GM21825 (cell line): ENCODE measurements at regions not wholly inside any gene's neighbourhood (a gene's known extent, or its start where the extent isn't known, plus 50 kb on each side); places are given as distances from the start of the nearest gene placed in this dataset.

Source experiments
- ATAC-seq: cut with Tn5 transposase; IDR thresholded peaks from one replicate; pipeline ENCODE4 v1.9.1; 2021; ENCODE audit warnings: mild to moderate bottlenecking, moderate library complexity; ENCODE audit not compliant: unreplicated experiment

- ATAC-seq, result no peak
Observed at GRCh38 chr4:189304167-189304566, 636.5 kb upstream of the FRG1 start.

GRCh38 chr4:189304809-189305208 lies 635.9 kb upstream of the FRG1 start:
- ATAC-seq, result no peak

GRCh38 chr4:189305500-189305899 lies 635.2 kb upstream of the FRG1 start:
- no peak for ATAC-seq

- no peak for ATAC-seq
Observed at GRCh38 chr4:189311251-189311650, 629.4 kb upstream of the FRG1 start.

- ATAC-seq, result no peak
Observed at GRCh38 chr4:189313064-189313463, 627.6 kb upstream of the FRG1 start.

- no peak for ATAC-seq
Observed at GRCh38 chr4:189313861-189314513, 626.7 kb upstream of the FRG1 start.

GRCh38 chr4:189322426-189322825 lies 618.2 kb upstream of the FRG1 start:
- ATAC-seq, result no peak

- no peak for ATAC-seq
Observed at GRCh38 chr4:189341881-189342280, 598.8 kb upstream of the FRG1 start.

GRCh38 chr4:189355590-189355989 lies 585.1 kb upstream of the FRG1 start:
- no peak for ATAC-seq

GRCh38 chr4:189362364-189362763 lies 578.3 kb upstream of the FRG1 start:
- no peak for ATAC-seq

- ATAC-seq, result no peak
Observed at GRCh38 chr4:189364032-189364449, 576.6 kb upstream of the FRG1 start.

- ATAC-seq, result no peak
Observed at GRCh38 chr4:189365451-189365850, 575.2 kb upstream of the FRG1 start.

- no peak for ATAC-seq
Observed at GRCh38 chr4:189367832-189368231, 572.8 kb upstream of the FRG1 start.

- ATAC-seq, result no peak
Observed at GRCh38 chr4:189374176-189374575, 566.5 kb upstream of the FRG1 start.

GRCh38 chr4:189376901-189377300 lies 563.8 kb upstream of the FRG1 start:
- ATAC-seq, result no peak

GRCh38 chr4:189377569-189377968 lies 563.1 kb upstream of the FRG1 start:
- ATAC-seq, result no peak

- no peak for ATAC-seq
Observed at GRCh38 chr4:189385098-189385497, 555.6 kb upstream of the FRG1 start.

GRCh38 chr4:189385579-189385978 lies 555.1 kb upstream of the FRG1 start:
- no peak for ATAC-seq

GRCh38 chr4:189396435-189396834 lies 544.2 kb upstream of the FRG1 start:
- no peak for ATAC-seq

- ATAC-seq, result no peak
Observed at GRCh38 chr4:189404271-189404670, 536.4 kb upstream of the FRG1 start.

GRCh38 chr4:189409158-189409557 lies 531.5 kb upstream of the FRG1 start:
- no peak for ATAC-seq

- ATAC-seq, result no peak
Observed at GRCh38 chr4:189414021-189414420, 526.7 kb upstream of the FRG1 start.

- no peak for ATAC-seq
Observed at GRCh38 chr4:189420572-189420971, 520.1 kb upstream of the FRG1 start.
